ENCODE measurements at regions not wholly inside any gene's neighbourhood (a gene's known extent, or its start where the extent isn't known, plus 50 kb on each side); places are given as distances from the start of the nearest gene placed in this dataset.

GRCh38 chr2:181170256-181170655 is 189.9 kb downstream of the UBE2E3 start:
- no peak for TF ChIP-seq CTCF (IDR thresholded peaks at IDR 0.05)
- no peak for TF ChIP-seq POLR2A (IDR thresholded peaks at IDR 0.05)

Measured in breast epithelium (tissue), 3 donors.